Transverse colon (tissue), 4 donors: ENCODE measurements at regions not wholly inside any gene's neighbourhood (a gene's known extent, or its start where the extent isn't known, plus 50 kb on each side); places are given as distances from the start of the nearest gene placed in this dataset.

Experiments used
- DNase-seq: peaks from one replicate; pipeline ENCODE4 v3.0.0-alpha.2; 2019
- H3K27ac ChIP-seq, 4 donors: fragments of 200-600 bp; sonication (generic); 2 replicates each; pipeline ENCODE4 v1.5.1; 2016 to 2018; ENCODE audit warnings: inconsistent platforms in 4 of 4
- H3K27me3 ChIP-seq: fragments of 200-600 bp; sonication (generic); 2 replicates; pipeline ENCODE4 v1.5.1; 2017; ENCODE audit warnings: inconsistent platforms
- H3K36me3 ChIP-seq, 4 donors: fragments of 200-600 bp; sonication (generic); 2 replicates each; pipeline ENCODE4 v1.5.1; 2017 to 2019; ENCODE audit warnings: inconsistent platforms in 4 of 4
- H3K4me1 ChIP-seq, 4 donors: fragments of 200-600 bp; sonication (generic); 2 replicates each; pipeline ENCODE4 v1.5.1; 2017 to 2020; ENCODE audit warnings: inconsistent platforms in 4 of 4
- H3K4me3 ChIP-seq, 4 donors: fragments of 200-600 bp; sonication (generic); 1 replicate in 1 of 4; 2 replicates in 3 of 4; pipeline versions ENCODE4 v1.5.1 to v1.6.1; 2017 to 2019; ENCODE audit warnings: inconsistent platforms in 4 of 4
- H3K9me3 ChIP-seq, 2 donors: fragments of 200-600 bp; sonication (generic); 2 replicates each; pipeline ENCODE4 v1.5.1; 2017 to 2019; ENCODE audit warnings: inconsistent platforms in 2 of 2
- EP300 ChIP-seq: sonication (generic); formaldehyde crosslinking; IDR thresholded peaks from one replicate; pipeline ENCODE4 v1.6.1; 2017; ENCODE audit warnings: antibody characterized with exemption, low read depth
- POLR2A ChIP-seq: fragments of 450-650 bp; IDR thresholded peaks from one replicate; pipeline ENCODE4 v1.6.1; 2016; ENCODE audit warnings: antibody characterized with exemption, mild to moderate bottlenecking, moderate library complexity
- POLR2AphosphoS5 ChIP-seq, 3 donors: sonication (generic); formaldehyde crosslinking; IDR thresholded peaks; one replicate each; pipeline ENCODE4 v1.6.1; 2016; ENCODE audit warnings: antibody characterized with exemption in 3 of 3
- WGBS, 2 donors: methylation state at CpG; one replicate each; pipeline ENCODE4 v1.1.5; 2018; ENCODE audit warnings: low coverage in 1 of 2; 5-methylcytosine and 5-hydroxymethylcytosine counted together
- in situ Hi-C, 4 donors: fragments of 200-750 bp; cut with MboI; loops; one replicate each; pipeline versions ENCODE4 v1.15.0 to v1.15.1; 2017; ENCODE audit warnings: low sequenced_read_pairs in 3 of 4, low pct_ligation_motif_present in 1 of 4, low pct_unique_long_range_greater_than_20kb in 1 of 4
- intact Hi-C: fragments of 100-400 bp; cut with DNase I; formaldehyde crosslinking; loops from one replicate; pipeline ENCODE4 v1.15.1; 2023; ENCODE audit warnings: low total_unique reads
- TF ChIP-seq, protein P1 (sequence below), 5 experiments: fragments of 200-600 bp in 3 of 5; fragments of 450-650 bp in 2 of 5; sonication (generic) in 3 of 5; IDR thresholded peaks; 1 replicate in 2 of 5; 2 replicates in 3 of 5; pipeline ENCODE4 v1.5.1; 2016 to 2017; ENCODE audit warnings: antibody characterized with exemption in 5 of 5, inconsistent platforms in 3 of 5, mild to moderate bottlenecking in 2 of 5, moderate library complexity in 1 of 5

DNA sequence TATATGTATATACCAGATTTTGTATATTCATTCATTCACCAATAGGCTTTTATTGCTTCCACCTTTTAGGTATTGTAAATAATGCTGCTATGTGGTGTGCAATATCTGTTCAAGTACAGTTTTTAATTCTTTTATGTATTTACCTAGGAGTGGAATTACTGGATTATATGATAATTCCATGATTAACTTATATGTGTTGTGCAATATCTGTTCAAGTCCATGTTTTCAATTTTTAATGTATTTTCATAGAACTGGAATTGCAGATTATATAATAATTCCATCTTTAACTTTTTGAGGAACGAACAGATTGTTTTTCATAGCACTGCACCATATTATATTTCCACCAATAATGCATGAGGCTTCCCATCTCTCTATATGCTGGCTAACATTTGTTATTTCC lies 50.6 kb upstream of the L3MBTL4 start:
- TF ChIP-seq POLR2AphosphoS5 (IDR thresholded peaks at IDR 0.05) (no peak), POLR2A (no peak), EP300 (no peak)
- TF ChIP-seq, protein P1, sequence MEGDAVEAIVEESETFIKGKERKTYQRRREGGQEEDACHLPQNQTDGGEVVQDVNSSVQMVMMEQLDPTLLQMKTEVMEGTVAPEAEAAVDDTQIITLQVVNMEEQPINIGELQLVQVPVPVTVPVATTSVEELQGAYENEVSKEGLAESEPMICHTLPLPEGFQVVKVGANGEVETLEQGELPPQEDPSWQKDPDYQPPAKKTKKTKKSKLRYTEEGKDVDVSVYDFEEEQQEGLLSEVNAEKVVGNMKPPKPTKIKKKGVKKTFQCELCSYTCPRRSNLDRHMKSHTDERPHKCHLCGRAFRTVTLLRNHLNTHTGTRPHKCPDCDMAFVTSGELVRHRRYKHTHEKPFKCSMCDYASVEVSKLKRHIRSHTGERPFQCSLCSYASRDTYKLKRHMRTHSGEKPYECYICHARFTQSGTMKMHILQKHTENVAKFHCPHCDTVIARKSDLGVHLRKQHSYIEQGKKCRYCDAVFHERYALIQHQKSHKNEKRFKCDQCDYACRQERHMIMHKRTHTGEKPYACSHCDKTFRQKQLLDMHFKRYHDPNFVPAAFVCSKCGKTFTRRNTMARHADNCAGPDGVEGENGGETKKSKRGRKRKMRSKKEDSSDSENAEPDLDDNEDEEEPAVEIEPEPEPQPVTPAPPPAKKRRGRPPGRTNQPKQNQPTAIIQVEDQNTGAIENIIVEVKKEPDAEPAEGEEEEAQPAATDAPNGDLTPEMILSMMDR (IDR thresholded peaks at IDR 0.05) = no peak
- in situ Hi-C loops (no loop called here), intact Hi-C loops (no loop called here)
- Histone ChIP-seq H3K27me3 (no peaks in the 10 kb centered on the region), H3K4me1 (no peaks in the 10 kb centered on the region), H3K4me3 (no peak overlapping the region), H3K36me3 (no peaks in the 10 kb centered on the region), H3K27ac (no peak overlapping the region), H3K9me3 (peaks cover 0 to 6% of the 10 kb centered on the region in 2 donors)
- DNase-seq = no peak
- 69 to 74% methylated on average over 1 of the region's 1 CpG for WGBS, 2 donors

- no peak overlapping the region for H3K27ac ChIP-seq
- DNase-seq = no peak
- intact Hi-C loops (loop anchor here (1.0 kb wide), 1 partner anchor 29 kb away; no protein-coding TSS in a partner anchor), in situ Hi-C loops (loop anchor here in 1 of 4 donors (25.0 kb wide), 1 partner anchor 589 kb away; the partner anchor contains the start of gene TMEM200C)
- no peaks in the 10 kb centered on the region for H3K36me3 ChIP-seq
- no peaks in the 10 kb centered on the region for H3K4me1 ChIP-seq
- no peak overlapping the region for H3K4me3 ChIP-seq
- H3K27me3 ChIP-seq = no peaks in the 10 kb centered on the region
- no peaks in the 10 kb centered on the region for H3K9me3 ChIP-seq
- TF ChIP-seq EP300 (no peak), POLR2AphosphoS5 (IDR thresholded peaks at IDR 0.05) (no peak), POLR2A (no peak)
- TF ChIP-seq, protein P1 (IDR thresholded peaks at IDR 0.05) = no peak
- whole genome bisulfite sequencing, 2 donors = 75% methylated on average over 1 of the region's 1 CpG; no CpG with 5 or more reads in 1 of the 2 donors
These were observed 61.5 kb upstream of the L3MBTL4 start for GRCh38 chr18:6476190-6476589.

- in situ Hi-C loops (loop anchor here in 1 of 4 donors (25.0 kb wide), 1 partner anchor 590 kb away; the partner anchor contains the start of gene TMEM200C), intact Hi-C loops (loop anchor here (1.0 kb wide), 1 partner anchor 28 kb away; no protein-coding TSS in a partner anchor)
- H3K36me3 ChIP-seq = no peaks in the 10 kb centered on the region
- 71 to 91% methylated on average over 2 of the region's 2 CpGs for WGBS, 2 donors
- no peaks in the 10 kb centered on the region for H3K4me1 ChIP-seq
- no peaks in the 10 kb centered on the region for H3K9me3 ChIP-seq
- DNase-seq = no peak
- H3K27me3 ChIP-seq = no peaks in the 10 kb centered on the region
- H3K4me3 ChIP-seq = no peak overlapping the region
- H3K27ac ChIP-seq = no peak overlapping the region
- TF ChIP-seq POLR2A (no peak), EP300 (no peak), POLR2AphosphoS5 (IDR thresholded peaks at IDR 0.05) (no peak)
- TF ChIP-seq, protein P1 (IDR thresholded peaks at IDR 0.05) = no peak
These were observed 62.2 kb upstream of the L3MBTL4 start for GRCh38 chr18:6476880-6477279.

DNA sequence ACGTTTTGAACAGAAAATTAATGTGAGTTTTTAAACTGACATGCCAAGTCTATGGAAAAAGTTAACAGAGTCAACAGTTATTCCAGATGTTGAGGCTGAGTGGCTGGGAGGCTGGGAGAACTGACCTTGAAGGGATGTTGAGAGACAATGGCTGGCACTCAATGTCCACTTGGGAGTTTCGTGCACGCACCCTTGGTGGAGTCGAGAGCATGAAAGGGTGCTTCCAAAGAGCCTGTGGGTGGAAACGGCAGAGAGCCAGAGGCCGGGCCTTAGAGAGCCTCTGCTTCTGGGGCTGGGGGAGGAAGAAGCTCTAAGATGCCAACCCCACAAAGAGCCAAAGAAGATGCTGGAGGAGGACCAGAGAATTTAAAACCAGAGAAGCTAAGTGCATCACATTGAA lies 63.4 kb upstream of the L3MBTL4 start:
- in situ Hi-C loops (loop anchor here in 1 of 4 donors (25.0 kb wide), 1 partner anchor 591 kb away; the partner anchor contains the start of gene TMEM200C), intact Hi-C loops (no loop called here)
- 38 to 69% methylated on average over 1 to 6 of the region's 6 CpGs for WGBS, 2 donors

More for the DNA sequence above, 63.4 kb upstream of the L3MBTL4 start:
- Histone ChIP-seq H3K9me3 (no peaks in the 10 kb centered on the region), H3K4me1 (no peaks in the 10 kb centered on the region), H3K27me3 (no peaks in the 10 kb centered on the region), H3K4me3 (no peak overlapping the region), H3K27ac (no peak overlapping the region), H3K36me3 (no peaks in the 10 kb centered on the region)
- DNase-seq = no peak
- TF ChIP-seq, protein P1 (IDR thresholded peaks at IDR 0.05) = no peak
- TF ChIP-seq EP300 (no peak), POLR2A (no peak), POLR2AphosphoS5 (IDR thresholded peaks at IDR 0.05) (no peak)
